ENCODE measurements at regions not wholly inside any gene's neighbourhood (a gene's known extent, or its start where the extent isn't known, plus 50 kb on each side); places are given as distances from the start of the nearest gene placed in this dataset.
A peak's percentile ranks its signal among the peaks of the same experiment; 100 is the strongest.

GRCh38 chr17:53996131-53996530 lies 173.4 kb downstream of the KIF2B start:
- Mint-ChIP-seq H3K9me3 (no peaks in the 10 kb centered on the region), H3K4me3 (no peak overlapping the region), H3K36me3 (ENCODE audit: low read depth) (no peaks in the 10 kb centered on the region), H3K27me3 (ENCODE audit: insufficient read depth) (no peaks in the 10 kb centered on the region), H3K27ac (no peak overlapping the region), H3K4me1 (no peaks in the 10 kb centered on the region)
- 83% methylated on average over 2 of the region's 2 CpGs; no CpG with 5 or more reads in 1 of the 2 experiments for WGBS, 2 experiments (ENCODE audit: insufficient coverage in 1 of 2, insufficient read length in 1 of 2)
- TF ChIP-seq, protein P1, sequence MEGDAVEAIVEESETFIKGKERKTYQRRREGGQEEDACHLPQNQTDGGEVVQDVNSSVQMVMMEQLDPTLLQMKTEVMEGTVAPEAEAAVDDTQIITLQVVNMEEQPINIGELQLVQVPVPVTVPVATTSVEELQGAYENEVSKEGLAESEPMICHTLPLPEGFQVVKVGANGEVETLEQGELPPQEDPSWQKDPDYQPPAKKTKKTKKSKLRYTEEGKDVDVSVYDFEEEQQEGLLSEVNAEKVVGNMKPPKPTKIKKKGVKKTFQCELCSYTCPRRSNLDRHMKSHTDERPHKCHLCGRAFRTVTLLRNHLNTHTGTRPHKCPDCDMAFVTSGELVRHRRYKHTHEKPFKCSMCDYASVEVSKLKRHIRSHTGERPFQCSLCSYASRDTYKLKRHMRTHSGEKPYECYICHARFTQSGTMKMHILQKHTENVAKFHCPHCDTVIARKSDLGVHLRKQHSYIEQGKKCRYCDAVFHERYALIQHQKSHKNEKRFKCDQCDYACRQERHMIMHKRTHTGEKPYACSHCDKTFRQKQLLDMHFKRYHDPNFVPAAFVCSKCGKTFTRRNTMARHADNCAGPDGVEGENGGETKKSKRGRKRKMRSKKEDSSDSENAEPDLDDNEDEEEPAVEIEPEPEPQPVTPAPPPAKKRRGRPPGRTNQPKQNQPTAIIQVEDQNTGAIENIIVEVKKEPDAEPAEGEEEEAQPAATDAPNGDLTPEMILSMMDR (conservative IDR thresholded peaks at IDR 0.05): no peak
- Histone ChIP-seq H3K36me3 (ENCODE audit: control insufficient read depth, insufficient read depth, low read length) (no peaks in the 10 kb centered on the region), H3K27me3 (ENCODE audit: control insufficient read depth, insufficient read depth, low read length, poor library complexity, severe bottlenecking) (no peaks in the 10 kb centered on the region), H3K9ac (ENCODE audit: extremely low read depth, low read length, poor library complexity, severe bottlenecking) (no peak overlapping the region), H3K4me1 (ENCODE audit: control insufficient read depth, insufficient read depth, low read length) (no peaks in the 10 kb centered on the region), H3K9me3 (ENCODE audit: control insufficient read depth, low read length) (no peaks in the 10 kb centered on the region), H3K27ac (ENCODE audit: low read depth, low read length) (no peak overlapping the region), H3K4me3 (ENCODE audit: low read length) (no peak overlapping the region)
- no peak for DNase-seq

DNA sequence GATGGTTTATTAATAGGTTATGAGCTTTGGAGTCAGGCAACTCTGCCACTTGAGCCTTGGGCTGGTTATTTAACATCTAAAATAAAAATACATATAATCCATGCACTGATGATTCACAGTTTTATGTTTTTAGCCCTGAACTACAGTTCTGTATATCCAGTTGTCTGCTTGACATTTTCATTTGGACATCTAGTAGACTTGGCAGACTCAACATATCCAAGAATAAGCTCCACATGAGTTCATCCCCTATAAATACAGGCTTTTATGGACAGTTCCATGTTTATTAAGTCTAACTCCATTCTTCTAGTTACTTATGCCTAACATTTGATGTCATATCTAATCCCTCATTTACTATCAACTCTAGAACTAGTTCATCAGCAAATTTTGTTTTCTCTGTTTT lies 174.2 kb downstream of the KIF2B start:
- H3K4me3 ChIP-seq (ENCODE audit: low read length): no peak overlapping the region
- H3K9me3 ChIP-seq (ENCODE audit: control insufficient read depth, low read length): no peaks in the 10 kb centered on the region
- H3K36me3 ChIP-seq (ENCODE audit: control insufficient read depth, insufficient read depth, low read length): no peaks in the 10 kb centered on the region
- Mint-ChIP-seq H3K4me3 (no peak overlapping the region), H3K27ac (no peak overlapping the region), H3K36me3 (ENCODE audit: low read depth) (no peaks in the 10 kb centered on the region), H3K27me3 (ENCODE audit: insufficient read depth) (no peaks in the 10 kb centered on the region), H3K4me1 (no peaks in the 10 kb centered on the region), H3K9me3 (no peaks in the 10 kb centered on the region)
- H3K9ac ChIP-seq (ENCODE audit: extremely low read depth, low read length, poor library complexity, severe bottlenecking): no peak overlapping the region
- H3K27ac ChIP-seq (ENCODE audit: low read depth, low read length): no peak overlapping the region
- DNase-seq: no peak
- H3K27me3 ChIP-seq (ENCODE audit: control insufficient read depth, insufficient read depth, low read length, poor library complexity, severe bottlenecking): no peaks in the 10 kb centered on the region
- H3K4me1 ChIP-seq (ENCODE audit: control insufficient read depth, insufficient read depth, low read length): no peaks in the 10 kb centered on the region
- TF ChIP-seq, protein P1 (conservative IDR thresholded peaks at IDR 0.05): no peak

DNA sequence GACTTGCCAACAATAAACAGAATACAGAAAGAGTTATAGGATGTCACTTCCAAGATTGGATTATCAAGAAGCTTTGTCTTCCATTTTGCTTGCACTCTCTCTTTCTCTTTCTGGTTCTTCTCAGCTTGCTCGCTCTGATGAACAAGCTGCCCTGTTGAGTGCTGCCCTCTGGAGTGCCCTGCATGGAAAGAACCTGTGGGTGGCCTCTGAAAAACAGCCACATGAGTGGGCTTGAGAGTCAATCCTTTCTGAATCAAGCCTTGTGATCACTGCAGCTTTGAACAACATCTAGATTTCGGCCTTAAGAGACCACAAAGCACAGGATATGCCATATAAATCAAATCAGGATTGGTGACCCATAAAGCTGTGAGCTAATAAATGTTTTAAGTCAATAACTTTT lies 185.1 kb downstream of the KIF2B start:
- Histone ChIP-seq H3K27me3 (ENCODE audit: control insufficient read depth, insufficient read depth, low read length, poor library complexity, severe bottlenecking) (no peaks in the 10 kb centered on the region), H3K9me3 (ENCODE audit: control insufficient read depth, low read length) (no peaks in the 10 kb centered on the region), H3K4me3 (ENCODE audit: low read length) (no peak overlapping the region), H3K27ac (ENCODE audit: low read depth, low read length) (no peak overlapping the region), H3K36me3 (ENCODE audit: control insufficient read depth, insufficient read depth, low read length) (no peaks in the 10 kb centered on the region), H3K9ac (ENCODE audit: extremely low read depth, low read length, poor library complexity, severe bottlenecking) (no peak overlapping the region), H3K4me1 (ENCODE audit: control insufficient read depth, insufficient read depth, low read length) (no peaks in the 10 kb centered on the region)
- H3K4me1 Mint-ChIP-seq: no peaks in the 10 kb centered on the region
- H3K9me3 Mint-ChIP-seq: no peaks in the 10 kb centered on the region
- H3K27ac Mint-ChIP-seq: no peak overlapping the region
- H3K36me3 Mint-ChIP-seq (ENCODE audit: low read depth): no peaks in the 10 kb centered on the region
- TF ChIP-seq, protein P1 (conservative IDR thresholded peaks at IDR 0.05): peak; percentile 50
- H3K4me3 Mint-ChIP-seq: no peak overlapping the region
- no peaks in the 10 kb centered on the region for H3K27me3 Mint-ChIP-seq (ENCODE audit: insufficient read depth)
- DNase-seq: no peak
- whole genome bisulfite sequencing, 2 experiments (ENCODE audit: insufficient coverage in 1 of 2, insufficient read length in 1 of 2): 87% methylated on average over 2 of the region's 2 CpGs; no CpG with 5 or more reads in 1 of the 2 experiments

All from endodermal cell (in vitro differentiated cells).